K562 (cell line): ENCODE measurements at regions not wholly inside any gene's neighbourhood (a gene's known extent, or its start where the extent isn't known, plus 50 kb on each side); places are given as distances from the start of the nearest gene placed in this dataset.

Experiments used
- ARID2 ChIP-seq: fragments of 450-650 bp; IDR thresholded peaks from 2 replicates; pipeline ENCODE4 v1.6.1; 2017; ENCODE audit warnings: antibody characterized with exemption, mild to moderate bottlenecking
- CBX8 ChIP-seq: fragments of 200-600 bp; sonication (generic); IDR thresholded peaks from 2 replicates; pipeline ENCODE4 v1.6.1; 2012; ENCODE audit warnings: borderline replicate concordance, mixed run types, low read depth, mild to moderate bottlenecking, moderate library complexity, mixed read lengths, low read length, control low read depth, inconsistent platforms; ENCODE audit not compliant: poor library complexity, severe bottlenecking; ENCODE audit errors: extremely low read depth
- CHCHD3 ChIP-seq: fragments of 250-450 bp; sonication (Bioruptor Pico); IDR thresholded peaks from 2 replicates; pipeline ENCODE4 v2.1.2; 2022; ENCODE audit warnings: mild to moderate bottlenecking
- CREB1 ChIP-seq, 2 experiments: sonication (generic) in 1 of 2; formaldehyde crosslinking in 1 of 2; IDR thresholded peaks; 2 replicates each; pipeline versions ENCODE4 v1.6.1 to v1.8.0; 2012 to 2022; ENCODE audit warnings: inconsistent platforms in 1 of 2, mild to moderate bottlenecking in 1 of 2, missing genetic modification reagents in 1 of 2, moderate library complexity in 1 of 2
- CREM ChIP-seq: IDR thresholded peaks from 2 replicates; pipeline ENCODE4 v1.6.1; 2014; ENCODE audit warnings: antibody characterized with exemption, low read depth
- EHMT2 ChIP-seq: fragments of 450-650 bp; IDR thresholded peaks from 2 replicates; pipeline ENCODE4 v1.6.1; 2018; ENCODE audit warnings: antibody characterized with exemption
- HDAC3 ChIP-seq: fragments of 450-650 bp; IDR thresholded peaks from 2 replicates; pipeline ENCODE4 v1.6.1; 2018; ENCODE audit warnings: borderline replicate concordance, mild to moderate bottlenecking, moderate library complexity; ENCODE audit not compliant: partially characterized antibody
- HEY1 ChIP-seq: fragments of 250-450 bp; sonication (Bioruptor Pico); IDR thresholded peaks from 2 replicates; pipeline ENCODE4 v1.5.0; 2020; ENCODE audit warnings: mild to moderate bottlenecking, moderate library complexity, borderline replicate concordance
- HLTF ChIP-seq: fragments of 450-650 bp; IDR thresholded peaks from 2 replicates; pipeline ENCODE4 v1.6.1; 2016
- HMG20A ChIP-seq: fragments of 450-650 bp; formaldehyde crosslinking; conservative IDR thresholded peaks from 2 replicates; pipeline ENCODE4 v1.4.0; 2020; ENCODE audit warnings: mild to moderate bottlenecking, mixed read lengths
- KAT2B ChIP-seq: IDR thresholded peaks from one replicate; pipeline ENCODE4 v1.6.1; 2012; ENCODE audit warnings: low read depth, mild to moderate bottlenecking, control low read depth, inconsistent platforms, low read length, moderate library complexity
- LEF1 ChIP-seq: fragments of 450-650 bp; IDR thresholded peaks from 2 replicates; pipeline ENCODE4 v1.6.1; 2016; ENCODE audit warnings: mild to moderate bottlenecking
- MEIS2 ChIP-seq: fragments of 450-650 bp; IDR thresholded peaks from 2 replicates; pipeline ENCODE4 v1.6.1; 2014; ENCODE audit warnings: mild to moderate bottlenecking; ENCODE audit not compliant: partially characterized antibody
- POLR2AphosphoS2 ChIP-seq: IDR thresholded peaks from 2 replicates; pipeline ENCODE4 v1.6.1; 2012; ENCODE audit warnings: low read length, improper control_type of control experiment
- RBM34 ChIP-seq: fragments of 200-400 bp; formaldehyde crosslinking; IDR thresholded peaks from 2 replicates; pipeline ENCODE4 v1.6.1; 2018; ENCODE audit warnings: low read length, borderline replicate concordance; ENCODE audit not compliant: insufficient read depth
- RFX7 ChIP-seq: fragments of 250-450 bp; sonication (Bioruptor Pico); IDR thresholded peaks from 2 replicates; pipeline ENCODE4 v1.5.1; 2021; ENCODE audit warnings: mild to moderate bottlenecking
- SIN3B ChIP-seq: fragments of 450-650 bp; IDR thresholded peaks from 2 replicates; pipeline ENCODE4 v1.6.1; 2017; ENCODE audit warnings: low read depth, mild to moderate bottlenecking, moderate library complexity
- SMAD4 ChIP-seq: fragments of 250-450 bp; sonication (Bioruptor Pico); conservative IDR thresholded peaks from 2 replicates; pipeline ENCODE4 v1.8.0; 2021; ENCODE audit warnings: inconsistent platforms, mild to moderate bottlenecking, moderate library complexity
- SNIP1 ChIP-seq: fragments of 450-650 bp; IDR thresholded peaks from 2 replicates; pipeline ENCODE4 v1.7.1; 2017; ENCODE audit warnings: low read depth, mild to moderate bottlenecking
- VEZF1 ChIP-seq: fragments of 200-800 bp; sonication (Bioruptor generic); IDR thresholded peaks from 2 replicates; pipeline ENCODE4 v1.6.1; 2017; ENCODE audit warnings: missing genetic modification characterization, missing compliant biosample characterization
- XRCC4 ChIP-seq: IDR thresholded peaks from one replicate; pipeline ENCODE4 v1.6.1; 2011; ENCODE audit not compliant: insufficient read depth, insufficient read length; ENCODE audit errors: extremely low read depth
- ZNF282 ChIP-seq: sonication (generic); formaldehyde crosslinking; IDR thresholded peaks from 2 replicates; pipeline ENCODE4 v1.8.1; 2023; ENCODE audit warnings: missing genetic modification reagents
- ZNF589 ChIP-seq: fragments of 200-800 bp; sonication (Bioruptor generic); IDR thresholded peaks from 2 replicates; pipeline ENCODE4 v1.6.1; 2016; ENCODE audit warnings: low read depth, missing genetic modification characterization, missing compliant biosample characterization
- ZNF76 ChIP-seq: fragments of 250-450 bp; sonication (Bioruptor Pico); IDR thresholded peaks from 2 replicates; pipeline ENCODE4 v1.4.0; 2020; ENCODE audit warnings: mild to moderate bottlenecking, moderate library complexity, borderline replicate concordance
- TF ChIP-seq, protein P1 (sequence below): sonication (generic); formaldehyde crosslinking; IDR thresholded peaks from 2 replicates; pipeline ENCODE4 v1.8.1; 2023; ENCODE audit warnings: mild to moderate bottlenecking, missing genetic modification reagents

- TF ChIP-seq CBX8 (no peak), CHCHD3 (no peak), SMAD4 (CRISPR knock-in tag) (no peak), HDAC3 (no peak), CREB1 (IDR thresholded peaks at IDR 0.05) (peak; percentile 60), CREB1 (CRISPR knock-in tag; IDR thresholded peaks at IDR 0.05) (no peak), ARID2 (no peak), ZNF589 (CRISPR knock-in tag) (no peak), CREM (peak; percentile 73), ZNF76 (CRISPR knock-in tag) (no peak; the same call in 1 of the 2 replicates), HEY1 (CRISPR knock-in tag) (no peak), MEIS2 (peak; percentile 83), KAT2B (no peak), EHMT2 (no peak), RFX7 (CRISPR knock-in tag) (no peak), SIN3B (no peak), XRCC4 (no peak), LEF1 (no peak), HMG20A (no peak), ZNF282 (CRISPR knock-in tag) (no peak), HLTF (no peak), VEZF1 (CRISPR knock-in tag) (peak; percentile 72), RBM34 (no peak), POLR2AphosphoS2 (peak; percentile 73; the same call in 1 of the 2 replicates), SNIP1 (no peak)
- TF ChIP-seq, protein P1, sequence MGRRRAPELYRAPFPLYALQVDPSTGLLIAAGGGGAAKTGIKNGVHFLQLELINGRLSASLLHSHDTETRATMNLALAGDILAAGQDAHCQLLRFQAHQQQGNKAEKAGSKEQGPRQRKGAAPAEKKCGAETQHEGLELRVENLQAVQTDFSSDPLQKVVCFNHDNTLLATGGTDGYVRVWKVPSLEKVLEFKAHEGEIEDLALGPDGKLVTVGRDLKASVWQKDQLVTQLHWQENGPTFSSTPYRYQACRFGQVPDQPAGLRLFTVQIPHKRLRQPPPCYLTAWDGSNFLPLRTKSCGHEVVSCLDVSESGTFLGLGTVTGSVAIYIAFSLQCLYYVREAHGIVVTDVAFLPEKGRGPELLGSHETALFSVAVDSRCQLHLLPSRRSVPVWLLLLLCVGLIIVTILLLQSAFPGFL (CRISPR knock-in tag), result no peak
These were observed 1120.8 kb upstream of the TMEM132C start (continued) for GRCh38 chr12:127145929-127146789.
